ENCODE measurements at regions not wholly inside any gene's neighbourhood (a gene's known extent, or its start where the extent isn't known, plus 50 kb on each side); places are given as distances from the start of the nearest gene placed in this dataset.
A peak's percentile ranks its signal among the peaks of the same experiment; 100 is the strongest.
"Not testable (repeated sequence)": the region's sequence is repeated elsewhere in the genome, so short reads cannot be mapped to it uniquely, and the experiment has no call there.

GRCh38 chr5:128706269-128706668 is 168.2 kb upstream of the FBN2 start:
- no peak for DNase-seq
- intact Hi-C loops (cut with DNase I): no loop called here

GRCh38 chr5:128708841-128709240 is 170.8 kb upstream of the FBN2 start:
- intact Hi-C loops (cut with DNase I): no loop called here
- DNase-seq: no peak

GRCh38 chr5:128711216-128711615 is 173.2 kb upstream of the FBN2 start:
- intact Hi-C loops (cut with DNase I): no loop called here

GRCh38 chr5:128714551-128714950 is 176.5 kb upstream of the FBN2 start:
- intact Hi-C loops (cut with DNase I): no loop called here

More at GRCh38 chr5:128711216-128711615, 173.2 kb upstream of the FBN2 start:
- no peak for DNase-seq

GRCh38 chr5:128722551-128722950 is 184.5 kb upstream of the FBN2 start:
- intact Hi-C loops (cut with DNase I): no loop called here
- no peak for DNase-seq

More at GRCh38 chr5:128714551-128714950, 176.5 kb upstream of the FBN2 start:
- no peak for DNase-seq

GRCh38 chr5:128730021-128730420 is 192.0 kb upstream of the FBN2 start:
- DNase-seq; intact Hi-C loops (cut with DNase I): not testable (repeated sequence)

GRCh38 chr5:128735656-128736055 is 197.6 kb upstream of the FBN2 start:
- DNase-seq; intact Hi-C loops (cut with DNase I): not testable (repeated sequence)

- intact Hi-C loops (cut with DNase I): no loop called here
- DNase-seq: peak in 40 of 42 donors; percentile 6 to 81 (median 49)
Observed at GRCh38 chr5:128736553-128736952, 198.5 kb upstream of the FBN2 start.

- DNase-seq: no peak
- intact Hi-C loops (cut with DNase I): no loop called here
Observed at GRCh38 chr5:128749136-128749898, 211.3 kb upstream of the FBN2 start.

- DNase-seq: no peak
- intact Hi-C loops (cut with DNase I): no loop called here
Observed at GRCh38 chr5:128750155-128750554, 212.1 kb upstream of the FBN2 start.

GRCh38 chr5:128757196-128757959 is 207.9 kb upstream of the SLC27A6 start:
- intact Hi-C loops (cut with DNase I): no loop called here
- DNase-seq: no peak

GRCh38 chr5:128762661-128763306 is 202.5 kb upstream of the SLC27A6 start:
- DNase-seq: no peak
- intact Hi-C loops (cut with DNase I): no loop called here

- DNase-seq: no peak
- intact Hi-C loops (cut with DNase I): no loop called here
Observed at GRCh38 chr5:128763321-128763720, 202.0 kb upstream of the SLC27A6 start.

GRCh38 chr5:128764601-128765310 is 200.5 kb upstream of the SLC27A6 start:
- DNase-seq: no peak
- intact Hi-C loops (cut with DNase I): no loop called here

- DNase-seq: no peak
- intact Hi-C loops (cut with DNase I): no loop called here
Observed at GRCh38 chr5:128765448-128766061, 199.7 kb upstream of the SLC27A6 start.

- no peak for DNase-seq
- intact Hi-C loops (cut with DNase I): no loop called here
Observed at GRCh38 chr5:128766406-128766805, 198.9 kb upstream of the SLC27A6 start.

GRCh38 chr5:128770907-128771306 is 194.4 kb upstream of the SLC27A6 start:
- intact Hi-C loops (cut with DNase I): no loop called here
- DNase-seq: no peak

GRCh38 chr5:128772356-128772755 is 192.9 kb upstream of the SLC27A6 start:
- no peak for DNase-seq
- intact Hi-C loops (cut with DNase I): no loop called here

- intact Hi-C loops (cut with DNase I): no loop called here
Observed at GRCh38 chr5:128773378-128773777, 191.9 kb upstream of the SLC27A6 start.

More at GRCh38 chr5:128773378-128773777, 191.9 kb upstream of the SLC27A6 start:
- no peak for DNase-seq

All from head of caudate nucleus (tissue), 42 donors.